ENCODE measurements at regions not wholly inside any gene's neighbourhood (a gene's known extent, or its start where the extent isn't known, plus 50 kb on each side); places are given as distances from the start of the nearest gene placed in this dataset.

- no peak for TF ChIP-seq ZFP3 (CRISPR knock-in tag; IDR thresholded peaks at IDR 0.05)
- TF ChIP-seq RARB (CRISPR knock-in tag; IDR thresholded peaks at IDR 0.05), result no peak
- no peak for TF ChIP-seq PPARA (CRISPR knock-in tag; IDR thresholded peaks at IDR 0.05; ENCODE audit: borderline replicate concordance)
- TF ChIP-seq, protein P1, sequence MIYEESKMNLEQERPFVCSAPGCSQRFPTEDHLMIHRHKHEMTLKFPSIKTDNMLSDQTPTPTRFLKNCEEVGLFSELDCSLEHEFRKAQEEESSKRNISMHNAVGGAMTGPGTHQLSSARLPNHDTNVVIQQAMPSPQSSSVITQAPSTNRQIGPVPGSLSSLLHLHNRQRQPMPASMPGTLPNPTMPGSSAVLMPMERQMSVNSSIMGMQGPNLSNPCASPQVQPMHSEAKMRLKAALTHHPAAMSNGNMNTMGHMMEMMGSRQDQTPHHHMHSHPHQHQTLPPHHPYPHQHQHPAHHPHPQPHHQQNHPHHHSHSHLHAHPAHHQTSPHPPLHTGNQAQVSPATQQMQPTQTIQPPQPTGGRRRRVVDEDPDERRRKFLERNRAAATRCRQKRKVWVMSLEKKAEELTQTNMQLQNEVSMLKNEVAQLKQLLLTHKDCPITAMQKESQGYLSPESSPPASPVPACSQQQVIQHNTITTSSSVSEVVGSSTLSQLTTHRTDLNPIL (CRISPR knock-in tag; IDR thresholded peaks at IDR 0.05; ENCODE audit: low read depth), result no peak
- no peak for TF ChIP-seq ARNTL (CRISPR knock-in tag; IDR thresholded peaks at IDR 0.05; ENCODE audit: borderline replicate concordance, low read depth)
- TF ChIP-seq, protein P2, sequence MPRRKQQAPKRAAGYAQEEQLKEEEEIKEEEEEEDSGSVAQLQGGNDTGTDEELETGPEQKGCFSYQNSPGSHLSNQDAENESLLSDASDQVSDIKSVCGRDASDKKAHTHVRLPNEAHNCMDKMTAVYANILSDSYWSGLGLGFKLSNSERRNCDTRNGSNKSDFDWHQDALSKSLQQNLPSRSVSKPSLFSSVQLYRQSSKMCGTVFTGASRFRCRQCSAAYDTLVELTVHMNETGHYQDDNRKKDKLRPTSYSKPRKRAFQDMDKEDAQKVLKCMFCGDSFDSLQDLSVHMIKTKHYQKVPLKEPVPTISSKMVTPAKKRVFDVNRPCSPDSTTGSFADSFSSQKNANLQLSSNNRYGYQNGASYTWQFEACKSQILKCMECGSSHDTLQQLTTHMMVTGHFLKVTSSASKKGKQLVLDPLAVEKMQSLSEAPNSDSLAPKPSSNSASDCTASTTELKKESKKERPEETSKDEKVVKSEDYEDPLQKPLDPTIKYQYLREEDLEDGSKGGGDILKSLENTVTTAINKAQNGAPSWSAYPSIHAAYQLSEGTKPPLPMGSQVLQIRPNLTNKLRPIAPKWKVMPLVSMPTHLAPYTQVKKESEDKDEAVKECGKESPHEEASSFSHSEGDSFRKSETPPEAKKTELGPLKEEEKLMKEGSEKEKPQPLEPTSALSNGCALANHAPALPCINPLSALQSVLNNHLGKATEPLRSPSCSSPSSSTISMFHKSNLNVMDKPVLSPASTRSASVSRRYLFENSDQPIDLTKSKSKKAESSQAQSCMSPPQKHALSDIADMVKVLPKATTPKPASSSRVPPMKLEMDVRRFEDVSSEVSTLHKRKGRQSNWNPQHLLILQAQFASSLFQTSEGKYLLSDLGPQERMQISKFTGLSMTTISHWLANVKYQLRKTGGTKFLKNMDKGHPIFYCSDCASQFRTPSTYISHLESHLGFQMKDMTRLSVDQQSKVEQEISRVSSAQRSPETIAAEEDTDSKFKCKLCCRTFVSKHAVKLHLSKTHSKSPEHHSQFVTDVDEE (CRISPR knock-in tag; IDR thresholded peaks at IDR 0.05), result no peak
- TF ChIP-seq OSR1 (CRISPR knock-in tag; IDR thresholded peaks at IDR 0.05), result no peak
- no peak for TF ChIP-seq ZFP30 (CRISPR knock-in tag; IDR thresholded peaks at IDR 0.05)
- TF ChIP-seq, protein P3, sequence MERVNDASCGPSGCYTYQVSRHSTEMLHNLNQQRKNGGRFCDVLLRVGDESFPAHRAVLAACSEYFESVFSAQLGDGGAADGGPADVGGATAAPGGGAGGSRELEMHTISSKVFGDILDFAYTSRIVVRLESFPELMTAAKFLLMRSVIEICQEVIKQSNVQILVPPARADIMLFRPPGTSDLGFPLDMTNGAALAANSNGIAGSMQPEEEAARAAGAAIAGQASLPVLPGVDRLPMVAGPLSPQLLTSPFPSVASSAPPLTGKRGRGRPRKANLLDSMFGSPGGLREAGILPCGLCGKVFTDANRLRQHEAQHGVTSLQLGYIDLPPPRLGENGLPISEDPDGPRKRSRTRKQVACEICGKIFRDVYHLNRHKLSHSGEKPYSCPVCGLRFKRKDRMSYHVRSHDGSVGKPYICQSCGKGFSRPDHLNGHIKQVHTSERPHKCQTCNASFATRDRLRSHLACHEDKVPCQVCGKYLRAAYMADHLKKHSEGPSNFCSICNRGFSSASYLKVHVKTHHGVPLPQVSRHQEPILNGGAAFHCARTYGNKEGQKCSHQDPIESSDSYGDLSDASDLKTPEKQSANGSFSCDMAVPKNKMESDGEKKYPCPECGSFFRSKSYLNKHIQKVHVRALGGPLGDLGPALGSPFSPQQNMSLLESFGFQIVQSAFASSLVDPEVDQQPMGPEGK (CRISPR knock-in tag; IDR thresholded peaks at IDR 0.05; ENCODE audit: borderline replicate concordance), result no peak
- no peak for TF ChIP-seq CSDC2 (CRISPR knock-in tag; IDR thresholded peaks at IDR 0.05)
- TF ChIP-seq ZNF70 (CRISPR knock-in tag; IDR thresholded peaks at IDR 0.05), result no peak
Observed at GRCh38 chr1:191943684-191944083, 214.6 kb upstream of the RGS18 start.

Data from SK-N-SH treated with all-trans-retinoic acid at 6 μM for 48 hours (cell line).